ENCODE measurements at regions not wholly inside any gene's neighbourhood (a gene's known extent, or its start where the extent isn't known, plus 50 kb on each side); places are given as distances from the start of the nearest gene placed in this dataset.

GRCh38 chr3:174336784-174337183 is 522.4 kb upstream of the NAALADL2 start:
- TF ChIP-seq CTCF (IDR thresholded peaks at IDR 0.05) (no peak), POLR2A (IDR thresholded peaks at IDR 0.05) (no peak)
